ENCODE measurements at regions not wholly inside any gene's neighbourhood (a gene's known extent, or its start where the extent isn't known, plus 50 kb on each side); places are given as distances from the start of the nearest gene placed in this dataset.

DNA sequence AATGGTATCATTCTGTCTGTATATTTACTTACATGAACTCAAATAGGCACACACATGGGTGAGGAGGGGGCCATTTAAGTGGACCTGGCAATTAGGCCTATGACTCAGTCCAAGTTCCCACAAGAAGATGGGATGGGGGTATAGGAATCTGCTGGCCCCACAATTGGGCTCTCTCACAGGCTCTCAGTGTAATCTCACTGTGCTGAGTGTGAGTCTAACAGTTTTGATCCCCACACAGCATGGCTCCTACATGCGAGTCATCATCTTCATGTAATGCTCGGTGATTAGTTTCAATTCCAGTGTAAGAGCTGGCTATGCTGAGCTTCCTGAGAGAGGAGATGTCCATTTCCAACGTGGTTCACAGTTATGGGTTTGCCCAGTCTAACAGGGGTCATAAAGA is 114.0 kb downstream of the GATA6 start:
- DNase-seq, result no peak

- no peak for DNase-seq
These were observed 113.7 kb downstream of the GATA6 start for GRCh38 chr18:22283116-22283395.

GRCh38 chr18:22282311-22283115 is 113.1 kb downstream of the GATA6 start:
- DNase-seq, result peak; percentile 25 to 43

DNA sequence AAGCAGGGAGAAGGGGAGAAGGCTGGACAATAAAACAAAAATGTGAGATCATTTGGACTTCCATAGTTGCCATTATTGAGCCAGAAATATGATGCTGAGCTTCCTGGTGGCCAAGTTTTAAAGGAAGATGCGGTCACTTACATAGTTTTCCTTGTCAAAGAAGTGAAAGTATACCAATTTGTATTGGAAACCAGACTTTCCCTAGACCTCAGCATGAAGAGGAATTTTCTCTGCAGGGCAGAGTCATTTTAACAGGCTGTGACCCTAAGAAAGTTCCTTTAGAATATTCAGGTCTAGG is 111.0 kb downstream of the GATA6 start:
- DNase-seq, result no peak

GRCh38 chr18:22279741-22280452 is 110.5 kb downstream of the GATA6 start:
- DNase-seq, result no peak

DNA sequence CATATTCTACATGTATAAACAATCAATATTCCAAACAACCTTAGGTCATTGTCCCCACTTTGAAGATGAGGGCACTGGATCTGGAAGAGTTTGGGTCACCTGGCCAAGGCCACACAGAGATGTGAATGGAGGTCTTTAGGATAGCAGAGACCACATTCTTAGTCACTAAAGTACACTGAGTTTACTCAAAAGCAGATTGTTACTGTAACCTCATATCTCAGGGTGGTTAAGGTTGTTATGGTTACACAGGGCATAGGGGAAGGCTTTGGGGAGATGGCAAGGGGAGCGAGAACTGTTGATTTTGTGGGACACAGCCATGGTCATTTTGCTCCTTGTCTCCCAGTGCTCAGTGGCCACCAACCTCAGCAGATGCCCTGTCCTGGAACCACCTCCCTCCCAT is 109.4 kb downstream of the GATA6 start:
- DNase-seq, result no peak

- DNase-seq, result no peak
These were observed 108.4 kb downstream of the GATA6 start for GRCh38 chr18:22277758-22278157.

GRCh38 chr18:22276334-22276713 is 106.9 kb downstream of the GATA6 start:
- DNase-seq, result no peak

DNA sequence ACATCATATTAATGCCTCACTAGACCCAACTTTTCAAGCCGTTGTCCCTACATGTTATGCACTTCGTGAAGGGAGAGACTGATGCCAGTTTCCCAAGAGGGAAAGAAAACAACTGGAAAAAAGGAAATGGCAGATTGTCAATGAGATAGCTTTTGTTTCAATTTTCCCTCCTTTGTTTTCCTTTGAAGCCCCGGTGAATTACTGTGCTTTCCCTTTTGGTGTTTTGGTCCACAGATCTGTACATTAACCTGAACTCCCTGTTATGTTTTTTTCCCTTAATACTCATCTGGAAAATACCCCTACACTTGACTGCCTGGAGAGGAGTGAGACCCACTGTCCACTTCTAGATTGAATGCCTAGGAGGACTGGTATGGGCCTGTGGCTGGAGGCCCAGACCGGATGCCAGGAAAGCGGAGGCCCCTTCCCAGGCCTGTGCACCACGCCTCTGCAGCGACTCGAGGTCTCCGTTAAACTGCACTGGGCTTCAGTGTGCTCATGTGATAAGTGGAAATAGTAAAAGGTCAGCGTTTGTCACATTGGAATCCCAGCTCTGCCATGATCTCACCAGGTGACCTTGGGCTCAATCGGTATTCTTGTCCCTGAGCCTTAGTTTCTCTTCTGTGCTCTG is 106.4 kb downstream of the GATA6 start:
- no peak for DNase-seq

- no peak for DNase-seq
These were observed 104.0 kb downstream of the GATA6 start for GRCh38 chr18:22273101-22274039.

DNA sequence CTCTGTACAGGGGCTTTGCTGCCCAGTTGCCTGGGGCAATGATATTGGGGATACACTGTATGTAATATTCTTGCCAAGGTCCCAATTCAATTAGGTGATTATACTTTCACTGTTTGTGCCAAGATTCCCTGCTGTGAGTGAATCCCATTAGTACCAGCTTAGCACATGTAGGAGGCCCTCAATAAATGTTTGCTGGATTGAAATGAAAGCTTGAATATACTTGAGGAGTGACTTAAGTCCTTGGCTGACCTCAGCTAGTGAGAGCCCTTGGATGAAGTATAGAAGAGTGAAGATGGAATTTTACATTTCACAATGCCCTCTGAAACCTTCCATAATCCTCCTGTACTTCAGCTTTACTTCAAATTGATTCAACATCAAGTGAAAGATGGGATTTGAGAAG is 102.9 kb downstream of the GATA6 start:
- DNase-seq, result no peak

- DNase-seq, result no peak
These were observed 101.6 kb downstream of the GATA6 start for GRCh38 chr18:22271030-22271429.

DNA sequence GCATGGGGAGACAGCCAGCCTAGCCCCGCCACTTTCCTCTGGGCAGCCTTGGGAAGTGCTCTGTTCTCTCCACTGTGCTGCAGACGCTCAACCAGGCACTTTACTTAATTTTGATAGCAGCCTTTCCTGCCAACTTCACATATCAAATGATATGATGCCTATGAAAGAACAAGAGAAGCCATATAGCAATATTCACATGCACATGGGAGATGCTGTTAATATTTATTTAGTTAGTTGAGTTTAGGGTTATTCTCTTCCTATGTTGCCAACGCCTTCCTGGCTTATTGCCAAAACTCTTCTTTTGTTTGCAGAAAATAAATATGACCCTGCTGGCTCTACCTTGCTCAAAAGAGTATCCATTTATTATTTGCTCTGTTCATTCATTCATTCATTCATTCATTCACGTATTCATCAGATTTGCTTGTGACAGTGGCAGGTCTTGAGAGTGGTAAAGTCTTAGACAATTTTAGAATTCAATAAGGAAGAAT is 99.3 kb downstream of the GATA6 start:
- peak; percentile 28 to 50 for DNase-seq

GRCh38 chr18:22267697-22268096 is 98.3 kb downstream of the GATA6 start:
- no peak for DNase-seq

GRCh38 chr18:22267225-22267624 is 97.8 kb downstream of the GATA6 start:
- DNase-seq, result no peak

DNA sequence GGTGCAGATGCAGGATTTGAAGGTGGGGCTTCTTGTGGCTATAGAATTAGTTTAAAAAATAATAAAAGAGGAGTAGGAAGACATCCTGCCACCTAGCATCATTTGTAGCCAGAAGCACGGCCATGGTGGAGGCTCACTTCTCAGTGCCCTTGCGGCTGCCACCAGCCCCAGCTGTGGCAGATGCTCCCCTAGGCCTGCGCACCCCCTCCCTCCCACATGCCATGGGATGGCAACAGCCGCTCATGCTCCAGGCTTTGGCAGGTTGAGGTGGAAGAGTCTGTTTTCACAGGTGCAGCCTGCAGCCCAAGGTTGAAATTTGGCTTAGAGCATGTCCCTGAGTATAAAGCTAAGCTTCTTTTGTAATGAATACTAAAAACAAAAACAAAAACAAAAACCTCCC is 96.4 kb downstream of the GATA6 start:
- DNase-seq, result no peak

DNA sequence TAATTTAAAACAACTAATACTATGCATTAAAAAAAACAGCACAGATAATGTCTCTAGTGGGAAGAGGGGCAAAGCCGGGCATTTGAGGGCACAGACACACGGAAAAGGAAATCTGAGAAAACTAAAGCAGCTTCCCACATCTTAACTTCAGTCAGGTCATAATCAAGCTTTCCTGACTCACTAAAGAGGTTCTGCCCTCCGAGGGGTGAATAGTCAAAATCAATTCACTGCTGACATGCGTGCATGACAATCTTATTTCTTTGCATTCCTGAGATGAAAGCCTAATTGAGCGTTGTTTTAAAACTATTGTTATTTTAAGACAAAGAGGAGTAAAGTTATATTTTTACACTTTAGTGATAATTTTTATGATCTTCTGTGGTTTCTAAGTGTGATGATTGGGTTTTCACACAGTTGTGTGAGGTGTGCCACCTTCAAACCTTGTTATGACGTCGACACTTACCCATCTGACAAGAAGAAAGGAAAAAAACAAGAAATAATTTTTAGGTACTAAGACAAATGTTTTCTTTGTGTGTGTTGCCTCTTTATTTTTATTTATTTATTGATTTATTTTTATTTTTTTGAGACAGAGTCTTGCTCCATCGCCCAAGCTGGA is 90.9 kb downstream of the GATA6 start:
- no peak for DNase-seq

DNA sequence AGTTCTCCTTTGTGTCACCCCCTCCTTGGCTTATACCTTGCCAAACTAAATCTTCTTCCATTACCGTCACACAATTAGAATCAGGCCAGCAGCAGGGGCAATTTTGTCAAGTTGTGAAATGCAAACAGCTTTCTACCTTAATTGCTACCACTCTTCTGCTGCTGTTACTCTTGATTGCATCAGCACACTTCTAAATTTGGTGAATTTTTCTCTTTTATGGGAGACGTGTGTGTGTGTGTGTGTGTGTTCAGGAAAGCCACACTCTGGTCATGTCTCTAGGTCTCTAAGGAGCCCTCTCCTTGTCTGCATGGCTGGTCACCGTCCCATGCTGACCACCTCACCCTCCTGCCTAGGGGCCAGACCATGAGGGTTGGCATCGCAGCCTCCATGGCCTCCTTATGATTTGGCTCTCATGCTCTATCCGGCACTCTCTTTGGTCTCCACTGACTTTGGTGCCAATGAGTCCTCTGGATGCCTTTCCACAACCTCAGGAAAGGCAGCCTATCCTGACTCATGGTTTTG is 87.7 kb downstream of the GATA6 start:
- no peak for DNase-seq

DNA sequence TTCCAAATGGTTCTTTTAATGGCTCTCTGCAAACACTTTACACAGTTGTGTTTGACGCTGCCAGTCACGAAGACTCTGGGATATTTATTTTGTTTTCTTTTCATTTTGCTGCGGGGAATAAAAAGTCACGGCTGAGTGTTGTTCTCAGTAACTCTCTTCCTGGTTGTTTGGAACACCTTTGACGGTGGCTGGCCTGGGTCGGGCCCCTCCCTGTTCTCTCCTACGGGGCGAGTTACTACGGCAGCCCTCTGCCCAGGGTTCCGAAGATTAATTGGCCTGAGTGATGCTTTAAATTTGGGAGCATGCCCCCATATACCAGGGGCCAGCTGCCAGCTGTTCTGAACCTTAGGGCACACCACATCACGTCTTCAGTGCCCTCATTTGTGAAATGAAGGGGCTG is 84.7 kb downstream of the GATA6 start:
- DNase-seq, result no peak

DNA sequence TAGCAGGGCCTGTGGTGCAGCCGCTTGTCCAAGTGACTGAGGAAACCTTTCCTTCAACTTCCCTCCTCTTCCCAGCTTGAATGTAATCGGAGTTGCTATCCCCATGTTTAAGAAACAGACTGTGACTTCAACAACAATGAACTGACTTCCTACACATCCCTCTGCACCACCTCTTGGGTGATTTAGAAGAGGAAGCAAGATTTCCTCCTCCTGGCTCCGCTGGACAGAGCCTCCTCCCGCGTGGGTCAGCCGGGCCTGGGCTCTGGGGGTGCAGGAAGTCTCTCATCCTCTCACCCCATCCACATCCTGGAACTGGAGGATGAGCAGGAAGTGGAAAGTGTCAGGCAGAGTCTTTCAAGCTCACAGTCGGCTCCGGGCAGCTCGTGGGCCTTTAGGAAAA is 84.3 kb downstream of the GATA6 start:
- no peak for DNase-seq

- no peak for DNase-seq
These were observed 83.8 kb downstream of the GATA6 start for GRCh38 chr18:22253156-22253555.
